Ureter (tissue), 1 donor: ENCODE measurements at regions not wholly inside any gene's neighbourhood (a gene's known extent, or its start where the extent isn't known, plus 50 kb on each side); places are given as distances from the start of the nearest gene placed in this dataset.
"Not testable (repeated sequence)": the region's sequence is repeated elsewhere in the genome, so short reads cannot be mapped to it uniquely, and the experiment has no call there.

ENCODE experiments used
- DNase-seq: peaks from one replicate; pipeline ENCODE4 v3.0.0-alpha.2; 2020; ENCODE audit warnings: low spot score
- donor health status: DM: yes; HTN: yes; CAD: no.

DNA sequence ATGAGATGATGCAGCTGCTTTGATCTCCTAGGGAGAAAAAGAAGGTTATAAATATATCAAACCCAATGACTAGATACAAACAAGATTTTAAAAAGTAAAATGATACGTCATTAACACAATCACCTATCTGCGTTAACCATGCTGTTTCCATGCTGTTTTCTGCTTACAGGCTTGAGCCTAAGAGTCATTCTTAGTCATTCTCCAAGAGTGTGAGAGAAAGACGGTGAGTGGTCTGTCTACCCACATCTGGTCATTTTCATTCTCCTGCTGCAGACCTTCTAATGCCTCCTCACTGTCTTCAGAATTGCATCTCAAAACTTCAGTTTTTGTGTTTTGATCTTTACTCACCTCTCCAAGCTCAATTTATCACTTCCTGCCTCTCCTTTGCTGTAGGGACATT is 98.0 kb upstream of the ELMO1 start:
- DNase-seq, result no peak

DNA sequence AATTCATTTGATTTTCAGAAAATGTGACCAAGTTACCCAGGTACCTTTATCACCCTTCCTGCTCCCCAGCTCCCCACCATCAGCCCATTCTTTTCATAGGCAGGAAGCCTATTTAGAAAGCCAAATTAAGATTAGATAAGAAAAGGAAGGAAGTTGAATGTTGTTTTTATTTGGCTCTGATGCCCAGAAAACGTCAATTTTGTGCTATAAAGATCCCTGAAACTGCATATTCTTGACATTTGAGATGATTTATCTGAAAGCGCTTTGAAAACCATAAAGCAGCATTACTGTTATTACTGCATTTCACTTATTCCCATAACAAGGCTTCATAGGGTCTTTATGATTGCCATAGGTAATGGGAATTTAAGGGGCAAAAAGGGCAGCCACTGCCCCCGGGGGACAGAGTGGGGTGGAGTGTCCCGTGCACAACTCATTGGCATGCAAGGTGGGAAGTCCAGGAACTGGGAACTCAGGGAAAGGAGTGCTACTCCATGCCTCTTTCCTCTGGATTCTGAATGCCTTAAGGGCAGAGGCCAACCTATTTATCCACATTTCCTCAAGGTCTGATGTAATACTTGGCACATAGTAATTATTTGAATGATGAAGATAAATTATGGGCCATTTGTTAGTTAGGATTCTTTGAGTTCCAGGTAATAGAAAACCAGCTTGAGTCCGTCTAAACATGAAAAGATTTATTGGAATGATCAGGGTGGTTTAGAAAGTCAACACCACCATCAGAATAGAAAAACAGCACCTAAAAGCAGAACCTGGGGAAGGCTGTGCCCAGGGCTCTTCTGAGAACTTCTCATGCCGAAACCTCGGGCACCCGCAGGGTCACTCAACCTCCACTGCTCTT is 100.6 kb upstream of the ELMO1 start:
- DNase-seq, result no peak

DNA sequence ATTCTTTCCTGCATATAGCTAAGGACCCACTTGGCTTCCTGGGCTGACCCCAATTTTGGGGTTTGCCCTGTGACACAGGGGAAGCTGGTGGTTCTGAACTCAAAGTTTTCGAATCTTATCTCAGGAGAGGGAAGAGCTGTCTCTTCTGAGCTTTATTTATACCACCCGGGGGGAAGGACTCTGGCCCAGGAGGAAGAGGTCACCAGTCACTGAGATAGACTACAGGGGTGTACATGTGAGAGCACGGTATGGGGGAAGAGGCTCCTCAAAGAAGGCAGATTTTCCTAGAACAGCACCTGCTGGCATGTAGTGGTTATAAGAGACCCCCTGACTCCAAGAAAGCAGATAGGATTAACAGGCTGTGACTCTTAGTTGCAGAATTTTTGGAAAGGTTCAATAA is 101.8 kb upstream of the ELMO1 start:
- DNase-seq, result no peak

DNA sequence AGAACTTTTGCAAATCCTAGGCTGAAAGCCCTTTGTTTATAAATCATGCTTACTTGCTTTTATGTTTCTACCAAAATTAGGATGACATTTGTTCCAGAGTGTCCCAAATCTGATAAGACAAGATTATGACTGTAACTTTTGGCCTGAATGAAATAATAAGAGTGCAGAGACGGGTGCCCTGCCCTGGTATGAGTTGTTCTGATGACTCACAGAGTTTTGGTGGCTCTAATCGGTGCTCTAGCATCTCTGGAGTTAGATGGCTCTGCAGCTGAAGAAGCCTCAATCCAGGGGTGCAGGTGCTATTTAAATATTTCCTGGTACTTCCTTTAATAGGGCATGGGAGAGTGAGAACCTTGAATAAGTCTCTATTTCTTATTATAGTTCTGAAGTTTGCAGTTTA is 102.2 kb upstream of the ELMO1 start:
- no peak for DNase-seq

DNA sequence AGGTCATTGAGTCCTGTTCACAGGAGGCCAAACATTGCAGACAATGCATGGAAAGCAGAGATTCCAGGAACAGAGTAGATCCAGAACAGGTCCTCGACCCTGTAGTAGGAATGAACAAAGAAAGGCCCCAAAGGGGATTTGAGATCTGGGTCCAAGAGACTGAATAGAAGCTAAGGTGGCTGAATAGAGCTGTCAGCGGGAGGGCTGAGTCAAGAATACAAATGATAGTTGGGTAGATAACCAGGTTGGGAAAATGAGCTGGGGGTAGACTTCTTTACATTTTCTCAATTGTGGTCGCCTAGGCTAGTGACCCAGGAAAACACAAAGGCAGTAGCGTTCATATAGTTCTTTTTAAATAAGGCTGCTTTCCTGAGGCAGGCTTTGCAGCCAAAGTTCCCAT is 103.4 kb upstream of the ELMO1 start:
- no peak for DNase-seq

DNA sequence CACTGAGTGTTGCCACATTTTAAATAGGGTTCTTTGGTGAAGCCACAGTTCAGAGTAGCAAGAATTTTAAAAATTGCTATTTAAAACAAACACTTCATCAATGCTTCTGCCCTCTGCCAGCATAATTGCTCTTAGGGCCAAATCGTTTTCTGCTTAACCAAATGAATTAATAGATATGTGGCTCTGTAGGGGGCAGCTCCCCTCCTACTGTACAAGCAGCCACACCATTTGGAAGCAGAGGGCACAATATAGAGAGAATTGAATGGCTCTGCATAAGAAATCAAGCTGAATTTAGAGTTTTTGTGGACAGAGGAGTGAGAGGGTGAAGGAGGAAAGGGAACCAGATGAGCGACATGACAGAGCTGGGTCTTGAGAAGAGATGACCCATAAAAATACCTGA is 103.8 kb upstream of the ELMO1 start:
- not testable (repeated sequence) for DNase-seq

DNA sequence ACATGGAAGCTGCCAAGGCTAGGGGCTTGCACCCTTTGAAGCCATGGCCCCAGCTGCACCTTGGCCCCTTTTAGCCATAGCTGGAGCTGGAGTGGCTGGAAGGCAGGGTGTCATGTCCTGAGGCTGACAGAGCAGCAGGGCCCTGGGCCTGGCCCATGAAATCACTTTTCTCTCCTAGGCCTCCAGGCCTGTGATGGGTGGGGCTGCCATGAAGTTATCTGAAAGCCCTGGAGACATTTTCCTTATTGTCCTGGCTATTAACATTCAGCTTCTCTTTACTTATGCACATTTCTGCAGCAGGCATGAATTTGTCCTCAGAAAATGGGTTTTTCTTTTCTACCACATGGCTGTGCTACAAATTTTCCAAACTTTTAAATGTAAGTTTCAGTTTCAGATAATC is 106.9 kb upstream of the ELMO1 start:
- no peak for DNase-seq

DNA sequence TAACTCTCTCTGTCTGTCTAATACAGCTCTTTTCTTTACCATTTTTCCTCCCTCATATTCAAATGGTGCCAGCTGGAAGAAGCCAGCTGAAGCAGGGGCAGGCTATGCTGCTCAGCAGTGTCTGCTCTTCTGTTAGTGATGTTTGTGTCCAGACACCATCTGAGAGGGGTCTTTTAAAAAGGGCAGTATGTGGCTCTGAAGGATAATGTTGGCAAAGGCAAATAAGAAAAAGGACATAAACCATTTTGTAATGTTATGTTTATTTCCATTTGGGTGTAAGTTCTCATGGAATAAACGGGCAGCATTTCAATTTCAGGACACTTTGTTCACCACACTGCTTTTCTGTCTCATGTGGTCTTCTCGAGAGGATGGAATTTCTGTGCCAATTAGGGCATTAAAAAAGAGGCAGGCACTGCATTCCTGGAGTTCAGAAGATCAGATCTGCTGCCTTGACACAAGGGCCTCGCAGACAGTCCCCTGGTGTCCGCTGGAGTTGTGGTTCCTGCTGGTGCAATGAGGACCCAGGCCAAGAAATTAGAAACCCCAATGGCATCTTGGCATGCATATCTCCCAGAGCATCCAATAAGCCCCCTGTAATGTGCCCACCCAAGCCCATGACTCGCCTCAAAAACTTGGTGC is 109.0 kb upstream of the ELMO1 start:
- DNase-seq, result no peak

DNA sequence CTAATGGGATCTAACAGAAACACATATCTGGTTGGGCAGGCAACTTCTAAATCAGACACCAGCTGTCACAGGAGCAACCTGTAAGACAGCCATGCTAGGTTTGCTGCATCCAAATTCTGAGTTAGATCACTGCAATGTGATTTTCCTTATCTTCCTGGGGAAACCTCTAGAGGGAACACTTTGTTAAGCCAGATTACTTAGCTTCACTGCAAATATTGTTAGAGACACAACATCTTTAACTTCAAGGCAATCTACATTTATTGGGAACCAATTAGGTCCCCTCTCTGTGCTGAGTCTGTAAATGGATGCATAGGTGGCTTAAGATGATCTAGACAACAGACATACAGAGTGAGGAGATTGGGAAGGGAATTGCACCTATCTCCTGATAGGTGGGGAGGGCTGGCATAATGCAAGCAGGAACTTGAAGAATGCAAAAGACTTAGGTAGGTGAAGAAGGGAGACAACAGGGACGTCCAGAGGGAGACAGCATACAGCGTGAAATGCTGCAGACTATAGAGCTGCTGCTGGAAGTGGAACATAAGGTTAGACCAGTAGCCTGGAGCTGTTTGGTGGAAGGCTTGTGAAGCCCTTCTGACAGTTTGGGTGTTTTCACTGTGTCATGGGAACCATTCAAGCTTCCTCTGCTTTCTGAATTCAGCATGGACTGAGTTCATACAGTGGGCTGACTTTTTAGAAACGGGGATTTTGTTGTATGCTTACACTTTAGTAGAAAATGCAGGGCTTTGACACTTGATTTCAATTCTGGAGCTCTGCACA is 109.8 kb upstream of the ELMO1 start:
- no peak for DNase-seq

DNA sequence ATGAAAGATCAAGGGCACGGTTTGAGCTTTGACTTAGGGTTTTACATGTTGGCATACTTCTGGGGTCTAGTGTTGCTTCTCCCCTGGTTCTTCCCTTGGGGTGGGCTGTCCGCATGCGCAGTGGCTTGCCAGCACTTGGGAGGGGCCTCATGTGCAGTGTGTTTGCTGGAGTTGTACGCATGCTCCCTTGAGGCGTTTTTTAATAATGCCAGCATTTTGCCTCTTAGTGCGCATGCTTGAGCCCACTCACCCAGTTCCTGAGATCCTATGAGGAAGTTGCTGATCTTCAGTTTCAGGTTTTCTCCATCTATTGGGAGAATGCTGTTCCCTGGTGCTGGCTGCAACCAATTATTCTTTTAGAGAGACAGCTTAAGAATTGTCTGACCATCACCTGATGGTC is 113.4 kb upstream of the GPR141 start:
- DNase-seq, result no peak

DNA sequence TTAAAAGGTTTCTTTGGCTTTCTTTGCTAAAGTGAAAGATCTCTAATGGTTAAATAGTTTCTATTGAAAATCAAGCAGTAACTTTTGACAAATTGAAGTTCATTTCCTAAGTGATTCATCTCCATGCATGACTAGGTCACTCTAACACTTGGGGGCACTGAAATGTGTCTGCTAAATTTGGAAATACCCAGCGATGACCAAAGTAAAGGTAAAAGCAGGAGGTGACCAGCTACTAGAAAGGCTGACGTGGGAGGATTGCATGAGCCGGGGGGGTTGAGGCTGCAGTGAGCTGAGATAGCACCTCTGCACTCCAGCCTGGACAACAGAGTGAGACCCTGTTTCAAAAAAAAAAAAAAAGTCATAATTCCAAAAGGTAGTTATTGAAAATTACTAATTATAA is 111.8 kb upstream of the GPR141 start:
- no peak for DNase-seq

DNA sequence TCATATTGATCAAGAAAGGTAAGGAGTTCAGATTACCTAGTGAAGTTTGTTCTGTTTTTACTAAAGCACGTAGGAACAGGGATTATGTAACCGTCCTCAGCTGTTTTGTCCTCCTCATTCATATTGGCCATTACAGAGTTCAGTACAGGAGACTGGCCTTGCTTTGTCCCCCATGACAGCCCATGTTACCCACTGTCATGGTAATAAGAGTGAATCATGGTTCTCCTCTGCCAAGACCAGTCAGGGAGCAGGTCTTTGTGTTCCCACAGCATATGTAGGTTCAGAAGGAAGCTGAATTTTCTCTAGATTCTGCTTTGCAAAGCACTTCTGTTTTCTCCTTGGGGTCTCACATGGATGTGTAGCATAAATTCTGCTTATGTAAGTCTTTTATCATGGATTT is 106.2 kb upstream of the GPR141 start:
- no peak for DNase-seq

DNA sequence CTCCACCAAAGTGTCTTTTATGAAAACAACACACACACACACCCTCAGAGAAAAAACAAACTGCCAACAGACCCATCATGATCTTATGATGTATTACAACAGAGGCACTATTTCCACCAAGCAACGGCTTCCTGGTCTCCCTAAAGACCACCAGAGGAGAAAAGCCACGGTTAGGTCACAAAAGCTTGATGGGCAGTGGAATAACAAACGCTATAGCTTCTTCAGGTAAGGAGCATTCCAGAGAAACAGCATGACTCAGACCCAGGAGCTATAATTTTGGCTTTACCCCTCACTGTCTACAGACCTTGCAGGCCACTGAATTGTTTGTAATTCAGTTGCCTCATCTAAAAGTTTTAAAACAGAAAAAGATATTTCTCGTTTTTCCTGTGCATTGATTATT is 105.7 kb upstream of the GPR141 start:
- DNase-seq, result no peak

DNA sequence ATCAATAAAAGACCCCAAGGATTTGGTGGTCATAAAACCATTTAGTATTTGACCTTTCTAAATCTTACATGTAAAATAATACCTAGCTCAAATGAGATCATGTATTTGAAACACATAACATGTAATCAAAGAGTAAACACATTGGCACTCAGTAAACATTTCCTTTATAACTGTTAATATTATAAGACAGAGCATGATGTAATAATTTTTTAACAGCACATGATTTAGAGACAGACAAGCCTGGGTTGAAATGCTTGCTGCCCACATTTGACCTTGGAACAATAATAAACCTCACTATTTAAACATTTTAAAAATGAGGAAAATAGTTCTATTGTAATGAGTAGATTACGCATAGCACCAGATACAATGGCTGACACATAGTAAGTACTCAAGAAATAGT is 105.2 kb upstream of the GPR141 start:
- DNase-seq, result no peak

DNA sequence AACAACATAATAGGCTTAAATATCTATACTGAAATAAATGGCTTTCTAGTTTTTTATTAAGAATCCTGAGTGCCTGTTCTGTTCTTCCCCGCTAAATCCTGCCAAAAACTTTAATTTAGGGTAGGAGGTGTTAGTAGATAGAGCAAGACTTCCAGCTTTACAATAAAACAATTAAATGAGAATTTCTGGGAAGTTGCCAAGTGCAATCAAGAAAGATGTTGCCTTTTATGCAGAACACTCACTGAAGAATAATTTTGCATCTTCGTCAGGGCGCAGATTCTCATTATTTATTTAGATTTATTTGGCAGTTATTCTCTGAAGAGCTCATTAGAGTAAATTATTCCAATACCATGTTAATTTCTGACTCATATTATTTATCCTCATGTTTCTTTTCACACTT is 103.2 kb upstream of the GPR141 start:
- DNase-seq, result no peak

DNA sequence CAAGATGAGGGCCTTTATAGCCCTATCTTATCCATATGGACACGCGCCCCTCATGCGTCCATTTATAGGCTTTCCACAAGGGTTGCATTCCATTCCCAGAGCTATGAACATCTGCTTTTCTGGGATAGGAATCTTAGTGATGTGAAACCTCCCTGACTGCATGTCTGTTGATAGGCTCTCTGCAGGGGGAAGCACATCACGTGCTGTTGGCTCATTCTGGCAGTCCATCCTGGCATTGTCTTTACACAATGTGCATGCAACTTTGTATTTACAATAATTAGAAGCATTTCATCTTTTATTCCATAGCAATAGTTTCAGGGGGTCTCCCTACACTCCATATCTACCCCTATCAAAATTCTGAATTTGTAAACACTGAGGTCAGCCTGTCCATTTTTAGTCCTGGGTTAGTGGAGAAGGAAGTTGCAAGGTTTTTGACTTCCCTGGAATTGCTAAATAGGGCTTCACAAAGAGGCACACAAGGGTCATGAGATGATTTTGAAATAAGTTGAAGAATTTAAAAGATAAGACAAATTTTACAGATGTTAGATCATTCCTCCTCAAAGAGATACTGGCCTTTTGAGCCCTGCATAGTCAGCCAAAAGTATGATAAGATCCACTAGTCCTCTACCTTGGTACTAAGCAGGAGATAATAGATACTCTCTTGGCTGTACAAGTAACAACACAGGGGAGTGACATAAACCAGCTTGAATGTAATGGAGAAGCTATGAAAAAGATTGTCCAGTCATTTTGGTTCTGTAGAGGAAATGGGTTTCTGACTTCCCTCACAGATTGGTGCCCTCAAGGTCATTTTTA is 98.7 kb upstream of the GPR141 start:
- DNase-seq, result not testable (repeated sequence)

DNA sequence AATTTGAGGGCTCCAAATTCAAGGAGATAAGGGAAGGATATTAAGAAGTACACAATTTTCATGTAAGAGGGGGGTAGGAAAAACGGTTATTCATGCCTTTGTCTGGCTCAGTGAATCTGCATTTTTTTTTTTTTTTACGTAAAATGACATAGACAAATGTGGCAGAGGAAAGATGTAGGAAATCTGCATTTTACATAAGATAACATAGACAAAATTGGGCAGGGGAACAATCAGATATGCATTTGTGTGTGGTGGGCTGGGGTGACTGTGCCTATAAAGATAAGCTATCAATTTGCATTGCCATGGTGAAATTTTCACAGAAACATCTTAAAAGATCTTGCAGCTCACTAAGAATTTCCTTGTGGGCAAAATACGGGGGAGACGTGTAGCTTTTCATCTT is 92.7 kb upstream of the GPR141 start:
- DNase-seq, result no peak

DNA sequence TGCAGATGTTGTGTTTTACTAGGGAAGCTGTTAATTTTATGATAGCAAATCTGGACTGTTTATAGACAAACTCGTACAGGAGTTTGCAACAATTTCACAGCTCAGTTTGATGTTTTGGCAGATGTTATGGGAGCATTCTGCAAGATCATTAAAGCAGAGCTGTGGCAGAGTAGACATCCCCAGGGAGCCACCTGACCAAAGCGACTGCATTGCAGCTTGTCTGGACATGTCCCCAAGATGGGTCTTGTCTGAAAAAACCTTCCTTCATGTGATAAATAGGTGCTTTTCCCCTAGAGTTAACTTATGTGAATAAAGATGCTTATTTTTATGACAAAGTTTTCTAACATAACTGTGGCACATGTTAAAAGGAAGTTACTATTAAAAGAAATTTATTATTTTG is 91.2 kb upstream of the GPR141 start:
- no peak for DNase-seq

DNA sequence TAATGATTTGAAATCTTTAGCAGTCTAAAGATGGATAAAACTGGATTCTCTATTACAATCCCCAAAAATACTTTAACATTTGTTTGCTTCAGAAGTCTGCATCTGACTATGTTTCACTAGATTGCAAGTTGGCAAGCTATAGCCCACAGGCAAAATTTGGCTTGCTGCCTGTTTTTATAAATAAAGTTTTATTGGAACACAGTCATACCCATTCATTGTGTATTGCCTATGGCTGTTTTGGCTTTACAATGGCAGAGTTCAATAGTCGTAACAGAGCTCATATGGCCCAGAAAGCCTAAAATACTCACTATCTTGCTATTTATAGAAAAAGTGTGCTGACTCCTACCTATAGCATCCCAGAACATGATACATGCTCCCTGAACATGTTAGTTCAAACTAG is 89.0 kb upstream of the GPR141 start:
- no peak for DNase-seq

DNA sequence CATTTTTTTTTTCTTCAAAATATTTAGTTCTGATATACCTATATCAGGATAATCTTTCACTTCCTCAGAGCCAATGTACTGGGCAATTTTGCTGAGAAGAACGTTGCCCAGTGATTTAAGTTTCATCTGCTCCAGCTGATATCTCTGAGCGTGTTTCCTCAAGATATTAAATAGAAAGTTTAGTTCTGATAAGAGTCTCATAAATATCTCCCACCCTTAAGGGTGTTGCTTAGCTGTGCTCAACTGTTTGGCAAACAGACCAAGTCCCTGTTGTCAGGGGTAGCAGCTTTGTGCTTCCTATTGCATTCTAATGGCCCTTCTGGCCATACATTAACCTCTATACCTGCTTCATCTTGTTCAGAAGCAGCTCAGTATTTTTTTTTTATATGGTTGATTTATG is 84.7 kb upstream of the GPR141 start:
- no peak for DNase-seq

DNA sequence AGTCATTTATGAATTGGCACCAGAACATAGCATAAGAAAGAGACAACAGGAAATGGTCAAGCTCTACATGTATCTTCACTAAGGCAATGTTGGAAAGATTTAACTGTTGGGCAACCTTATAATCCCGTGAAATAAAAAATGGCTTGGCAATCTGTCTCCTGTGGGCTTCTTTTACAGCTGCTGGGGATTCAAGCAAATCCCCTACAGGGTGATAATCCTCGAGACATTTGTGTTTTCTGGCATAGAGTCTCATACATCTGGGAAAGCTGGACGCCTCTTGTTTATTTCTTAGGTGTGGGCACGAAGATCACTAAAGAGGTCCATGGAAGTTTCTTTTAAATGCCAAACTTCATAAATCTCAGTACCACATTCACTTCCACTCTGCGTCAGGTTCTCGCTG is 82.2 kb upstream of the GPR141 start:
- DNase-seq, result no peak

DNA sequence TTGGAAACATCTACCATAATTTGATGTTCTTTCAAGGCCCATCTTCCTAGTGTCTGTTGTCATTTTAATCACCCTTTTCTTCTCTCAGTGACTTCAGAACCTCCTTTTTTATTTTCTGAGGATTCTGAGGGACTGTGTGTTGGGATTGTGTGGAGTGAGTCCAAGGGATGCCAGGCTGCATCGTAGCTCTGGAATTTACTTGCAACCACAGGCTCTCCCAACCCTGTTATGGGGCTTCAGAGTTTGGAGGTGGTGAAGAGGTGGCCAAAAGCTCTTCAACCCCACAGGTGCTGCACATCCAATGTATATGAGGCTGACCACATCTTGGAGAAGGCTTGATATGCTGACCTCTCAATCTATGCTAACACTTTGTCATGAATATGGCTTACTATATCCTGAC is 79.5 kb upstream of the GPR141 start:
- no peak for DNase-seq
